DMS 273 treated with DMSO at 0.1 percent for 48 hours (cell line): ENCODE measurements at regions not wholly inside any gene's neighbourhood (a gene's known extent, or its start where the extent isn't known, plus 50 kb on each side); places are given as distances from the start of the nearest gene placed in this dataset.

ENCODE experiments used
- DNase-seq: peaks from one replicate; lab custom pipeline; 2025; lab: John Stamatoyannopoulos, UW

DNA sequence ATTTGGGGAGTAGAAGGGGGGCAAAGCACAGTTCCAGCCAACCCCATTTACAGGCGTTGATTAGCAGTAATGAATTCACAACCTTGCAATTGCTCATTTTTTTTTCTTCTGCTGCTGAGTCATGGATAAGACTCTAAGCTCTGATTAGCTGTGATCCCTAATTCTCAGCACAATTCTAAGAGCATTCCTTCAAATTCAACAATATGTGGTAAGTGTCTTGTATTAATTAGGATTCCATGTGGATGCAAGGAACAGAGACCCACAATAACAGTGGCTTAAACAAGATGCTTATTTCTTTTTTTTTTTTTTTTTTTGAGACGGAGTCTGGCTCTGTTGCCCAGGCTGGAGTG is 133.4 kb downstream of the PALM2AKAP2 start:
- DNase-seq, result no peak

GRCh38 chr9:109914280-109915027 is 134.5 kb downstream of the PALM2AKAP2 start:
- no peak for DNase-seq

DNA sequence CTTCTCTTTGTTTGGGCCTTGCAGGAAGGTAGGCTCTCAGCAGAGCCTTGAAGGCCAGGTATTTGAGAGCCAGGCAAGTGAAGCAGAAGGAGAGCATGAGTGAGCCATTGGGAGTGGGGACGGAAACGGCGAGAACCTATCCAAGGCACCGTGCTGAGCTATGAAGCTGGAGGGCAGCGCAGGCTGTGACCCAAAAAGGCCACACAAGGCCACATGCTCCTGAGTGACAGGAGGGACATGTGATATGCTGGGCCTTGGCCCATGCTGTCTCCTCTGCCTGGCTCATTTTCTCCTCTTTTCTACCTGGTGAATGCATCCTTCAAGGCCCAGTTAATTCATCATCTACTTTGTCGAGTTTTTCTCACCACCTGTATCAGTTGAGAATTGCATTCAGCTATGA is 136.3 kb downstream of the PALM2AKAP2 start:
- DNase-seq, result no peak

GRCh38 chr9:109918339-109919163 is 138.6 kb downstream of the PALM2AKAP2 start:
- DNase-seq, result no peak

GRCh38 chr9:109919736-109920408 is 139.9 kb downstream of the PALM2AKAP2 start:
- DNase-seq, result no peak

DNA sequence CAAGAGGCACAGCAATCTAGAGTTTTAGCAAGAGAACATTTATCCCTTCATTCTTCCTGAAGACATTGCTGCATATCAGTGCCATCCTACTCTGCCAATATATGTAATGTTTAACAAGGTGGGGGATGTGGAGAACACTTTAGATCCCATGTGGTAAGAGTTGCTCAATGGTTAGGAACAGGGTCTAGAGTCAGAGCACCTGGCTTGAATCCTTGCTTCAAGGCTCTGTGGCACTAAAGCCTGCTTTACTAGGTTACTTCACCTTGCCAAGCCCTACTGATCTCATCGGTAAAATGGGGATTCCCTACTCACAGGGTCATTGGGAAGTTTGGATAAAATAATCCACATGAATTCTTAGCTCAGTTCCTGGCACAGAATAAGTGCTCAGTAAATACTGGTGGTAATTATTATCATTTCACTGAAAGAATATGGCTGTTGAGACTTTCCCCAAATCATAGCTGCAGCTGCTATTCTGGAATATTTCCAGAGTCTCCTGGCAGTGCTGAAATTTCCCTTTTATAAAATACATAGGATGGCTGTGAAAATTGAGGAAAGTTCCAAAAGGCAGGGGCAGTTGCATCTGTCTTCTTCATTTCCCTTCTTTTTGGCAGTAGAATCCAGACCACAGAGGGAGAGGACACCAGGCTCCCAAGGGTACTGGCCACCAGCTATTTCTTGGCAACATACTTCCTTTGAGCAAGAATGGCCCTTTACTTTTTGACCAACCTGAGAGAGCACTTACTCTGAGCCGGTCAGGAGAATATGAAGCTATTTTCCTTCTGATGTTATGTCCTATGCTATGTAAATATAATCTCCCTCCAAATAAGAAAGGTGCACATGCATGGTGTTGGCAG is 142.8 kb downstream of the PALM2AKAP2 start:
- DNase-seq, result peak; percentile 61

GRCh38 chr9:109923471-109923760 is 143.4 kb downstream of the PALM2AKAP2 start:
- peak; percentile 80 for DNase-seq

DNA sequence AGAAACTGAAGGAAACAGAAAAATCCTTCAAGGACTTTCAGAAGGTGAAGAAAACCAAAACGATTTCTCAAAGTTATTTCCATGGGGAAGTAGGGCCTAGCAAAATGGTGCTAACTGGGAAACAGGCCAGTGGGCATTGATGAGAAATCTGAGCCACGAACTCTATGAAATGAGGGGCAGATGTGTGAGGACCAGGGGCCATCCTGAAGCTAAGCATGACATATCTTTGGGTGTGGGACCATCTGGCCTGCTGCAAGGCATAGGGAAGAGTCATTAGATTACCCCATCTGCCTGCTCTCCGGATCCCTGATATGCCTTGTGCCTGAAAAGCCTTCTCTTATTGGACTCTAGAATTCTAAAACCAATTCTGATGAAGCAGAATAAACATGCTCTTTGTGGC is 143.8 kb downstream of the PALM2AKAP2 start:
- peak; percentile 97 for DNase-seq

DNA sequence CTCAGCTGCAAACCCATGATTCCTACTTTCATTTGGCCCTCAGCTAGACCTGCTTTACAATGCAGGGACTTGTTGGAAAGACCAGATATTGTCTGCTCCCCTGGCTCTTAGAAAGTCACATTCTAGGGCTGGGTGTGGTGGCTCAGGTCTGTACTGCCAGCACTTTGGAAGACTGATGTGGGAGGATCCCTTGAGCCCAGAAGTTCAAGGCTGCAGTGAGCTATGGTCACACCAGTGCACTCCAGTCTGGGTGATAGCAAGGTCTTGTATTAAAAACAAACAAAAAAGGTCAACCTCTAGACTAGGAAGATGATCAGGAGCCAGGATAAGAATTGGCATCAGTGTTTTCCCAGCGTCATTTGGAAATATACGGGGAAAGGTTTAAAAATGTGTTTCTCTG is 145.8 kb downstream of the PALM2AKAP2 start:
- DNase-seq, result no peak

DNA sequence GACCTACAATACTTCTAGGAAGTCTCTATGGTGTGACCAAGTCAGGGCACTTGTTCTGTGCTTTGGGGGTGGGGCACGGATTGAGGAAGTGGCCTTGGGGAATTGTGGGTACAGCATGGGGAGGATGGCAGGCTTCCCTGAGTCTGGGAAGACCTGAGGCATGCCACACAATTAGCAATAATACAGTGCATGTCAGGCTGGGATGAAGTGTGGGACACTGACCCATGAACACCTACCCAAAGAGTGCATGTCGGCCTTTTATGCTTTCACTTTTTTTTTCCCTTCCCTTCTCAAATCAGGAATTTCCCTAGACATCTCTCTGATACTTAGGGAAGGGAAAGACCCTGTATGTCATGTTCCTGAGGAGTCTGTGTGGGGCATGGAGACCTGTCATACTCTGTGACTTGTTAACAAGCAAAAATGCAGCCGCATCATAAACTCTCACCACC is 146.4 kb downstream of the PALM2AKAP2 start:
- no peak for DNase-seq

DNA sequence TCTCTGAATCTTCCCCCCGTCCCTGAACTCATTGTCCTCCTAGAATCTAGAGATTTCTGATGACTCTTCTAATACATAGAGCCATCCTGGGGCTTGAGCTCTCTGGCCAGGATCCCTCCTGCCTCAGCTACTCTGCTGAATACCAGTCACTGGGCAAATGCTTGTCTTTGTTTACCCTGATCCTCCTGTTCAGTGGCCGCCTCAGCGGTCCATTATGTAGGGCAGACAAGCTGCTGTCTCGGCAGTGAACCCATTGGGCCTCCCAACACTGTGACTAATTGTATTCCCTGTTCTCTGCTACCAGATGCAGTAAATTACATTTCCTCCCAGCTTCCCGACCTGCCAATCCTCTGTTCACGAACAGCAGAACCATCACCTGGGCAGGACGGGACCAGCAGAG is 151.6 kb downstream of the PALM2AKAP2 start:
- DNase-seq, result no peak

- no peak for DNase-seq
Measured at GRCh38 chr9:109934136-109934856, 154.3 kb downstream of the PALM2AKAP2 start.

DNA sequence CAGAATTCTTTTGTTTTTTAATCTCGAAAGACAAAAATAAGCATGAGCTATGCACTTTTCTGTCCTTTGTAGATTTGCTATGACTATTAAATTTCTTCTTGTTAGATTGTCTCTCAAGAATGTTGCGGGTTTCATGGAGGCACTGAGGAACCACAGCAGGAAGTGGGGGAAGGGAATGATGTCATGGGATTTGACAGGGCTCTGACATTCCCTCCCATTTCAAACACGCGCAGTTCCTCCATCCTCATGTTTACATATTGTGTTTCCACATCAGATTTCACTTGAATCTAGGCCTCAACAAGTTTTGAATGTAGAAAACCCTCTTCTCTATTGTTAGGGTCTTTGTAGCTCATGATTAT is 154.8 kb downstream of the PALM2AKAP2 start:
- DNase-seq, result no peak

DNA sequence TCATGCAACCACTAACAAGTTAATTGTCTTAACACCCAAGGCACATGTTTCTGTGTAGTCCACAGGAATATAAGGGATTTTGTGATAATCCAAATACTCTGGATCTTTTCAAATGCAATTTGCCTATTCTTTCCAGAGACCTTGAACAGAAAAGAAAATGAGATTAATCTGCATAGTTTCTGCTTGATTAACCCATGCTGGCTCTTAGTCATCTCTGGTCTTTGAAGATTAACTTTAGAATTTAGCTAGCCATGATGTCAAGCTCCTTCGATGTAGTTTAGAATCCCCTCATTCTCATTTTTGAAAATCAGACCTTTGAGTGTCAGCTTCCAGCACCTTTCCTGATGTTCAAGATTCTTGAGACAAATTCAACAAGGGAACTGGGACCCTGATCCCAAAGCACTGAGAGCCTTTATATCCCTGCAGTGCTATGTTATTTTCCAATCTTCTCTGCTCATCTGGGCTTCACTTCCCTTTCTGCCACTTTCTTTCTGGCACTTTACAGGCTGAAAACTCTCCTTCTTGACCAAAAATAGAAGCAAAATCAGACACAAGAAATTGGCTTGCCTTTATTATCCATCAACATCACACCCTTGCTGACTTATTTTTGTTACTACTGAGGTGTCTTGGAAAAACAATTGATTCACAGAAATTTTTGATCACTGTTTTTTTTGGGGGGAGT is 155.5 kb downstream of the PALM2AKAP2 start:
- DNase-seq, result no peak

DNA sequence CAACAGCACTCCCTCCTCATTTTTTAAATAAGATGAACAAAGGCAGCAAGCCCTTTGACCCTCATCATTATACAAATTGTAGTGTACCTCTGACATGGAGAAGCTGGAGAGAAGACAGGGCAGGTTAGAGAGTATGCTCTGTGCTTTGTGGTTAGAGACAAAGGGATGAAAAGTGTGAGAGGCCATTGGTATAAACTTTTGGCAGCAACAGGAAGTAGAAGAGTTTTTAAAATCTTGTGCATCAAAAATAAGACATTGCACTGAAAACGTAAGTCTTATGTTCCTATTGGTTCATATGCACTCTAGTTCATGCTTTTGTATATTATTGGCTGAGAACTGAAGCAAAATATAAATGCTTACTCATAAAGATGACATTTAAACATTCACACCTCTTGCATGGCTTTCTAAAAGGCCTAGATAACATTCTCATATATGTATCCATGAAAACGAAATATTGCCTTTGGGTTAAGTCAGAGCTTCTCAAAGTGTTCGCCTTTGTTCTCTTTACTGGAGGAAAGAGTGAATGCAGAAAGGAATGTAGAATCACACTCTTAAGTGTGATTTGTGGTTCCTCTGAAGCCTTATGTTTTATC is 158.0 kb downstream of the PALM2AKAP2 start:
- DNase-seq, result no peak

DNA sequence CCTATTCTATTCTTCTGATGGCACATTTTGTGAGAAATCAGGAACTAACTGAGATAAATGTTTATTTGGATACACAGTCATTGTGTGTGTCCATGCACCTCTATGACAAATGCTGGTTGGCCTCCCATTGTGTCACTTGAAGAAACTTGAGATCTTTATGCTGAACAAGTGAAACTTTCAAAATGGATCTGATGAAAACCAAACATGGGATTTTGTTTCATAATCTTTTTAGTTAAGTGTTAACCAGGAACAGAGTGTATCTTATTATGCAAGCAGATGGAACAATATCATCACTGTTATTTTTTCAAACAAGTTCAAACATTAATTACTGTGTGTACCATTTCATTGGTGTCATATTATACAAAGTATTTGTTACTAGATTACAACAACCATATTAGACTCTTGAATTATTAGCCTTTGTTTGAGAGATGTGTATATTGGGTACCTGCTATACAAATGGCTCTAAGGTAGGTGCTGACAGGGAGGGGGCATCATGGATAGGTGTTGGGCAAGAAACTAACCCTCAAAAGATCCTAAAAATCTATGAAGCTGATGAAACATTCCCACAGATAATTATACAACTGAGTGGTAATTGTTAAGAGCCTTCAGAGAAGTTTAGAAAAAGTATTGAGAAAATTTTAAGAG is 159.8 kb downstream of the PALM2AKAP2 start:
- no peak for DNase-seq

DNA sequence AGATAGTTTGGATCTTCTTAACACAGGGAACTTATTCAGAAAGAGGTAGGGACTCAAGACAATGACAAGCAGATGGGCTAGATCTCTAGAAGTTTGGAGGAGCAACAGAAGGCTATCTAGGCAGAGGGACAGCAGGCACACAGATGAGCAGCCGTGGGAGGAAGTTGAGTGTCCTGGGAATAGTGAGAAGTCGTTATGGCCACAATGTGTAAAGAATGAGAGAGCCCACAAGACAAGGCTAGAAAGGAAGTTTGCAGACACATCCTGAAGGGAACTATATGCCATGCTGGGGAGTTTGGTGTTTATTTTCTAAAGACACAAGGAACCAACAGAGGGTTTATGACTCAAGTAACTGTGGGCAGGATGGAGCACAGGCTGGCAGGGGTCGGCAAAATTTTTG is 160.6 kb downstream of the PALM2AKAP2 start:
- DNase-seq, result no peak

DNA sequence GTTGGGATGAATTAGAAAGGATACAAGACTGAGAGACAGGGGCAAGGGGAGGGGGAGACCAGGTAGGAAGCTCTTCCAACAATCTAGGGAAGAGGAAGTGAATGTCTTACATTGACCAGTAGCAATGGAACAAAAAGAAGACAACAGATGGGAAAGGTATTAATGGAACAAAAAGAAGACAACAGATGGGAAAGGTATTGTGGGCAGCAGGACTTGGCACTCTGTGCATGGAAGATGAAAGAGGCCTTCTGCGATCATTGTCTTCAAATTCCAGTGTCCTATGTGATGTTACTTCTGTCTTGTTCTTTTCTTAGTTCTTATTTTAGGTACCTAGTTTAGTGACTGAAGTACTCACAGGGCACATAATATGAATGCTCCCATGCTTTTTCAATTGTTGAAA is 161.8 kb downstream of the PALM2AKAP2 start:
- no peak for DNase-seq

DNA sequence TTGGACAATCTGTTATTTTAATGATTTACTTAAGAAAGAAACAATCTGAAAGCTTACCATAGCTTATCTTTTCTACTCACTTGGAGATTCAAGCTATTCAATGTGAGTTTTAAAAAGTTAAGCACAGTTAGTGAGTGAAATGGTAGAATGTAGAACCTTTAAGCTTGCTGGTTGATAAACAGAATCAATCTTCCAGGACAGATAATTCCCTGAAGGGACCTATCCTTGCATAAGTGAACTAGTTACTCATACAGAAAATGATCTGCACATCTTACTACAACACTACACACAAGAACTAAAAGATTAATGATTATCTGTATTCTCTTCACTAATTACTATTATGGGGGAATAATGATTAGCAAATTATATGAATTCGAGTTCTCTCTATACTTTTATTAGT is 165.6 kb downstream of the PALM2AKAP2 start:
- no peak for DNase-seq

DNA sequence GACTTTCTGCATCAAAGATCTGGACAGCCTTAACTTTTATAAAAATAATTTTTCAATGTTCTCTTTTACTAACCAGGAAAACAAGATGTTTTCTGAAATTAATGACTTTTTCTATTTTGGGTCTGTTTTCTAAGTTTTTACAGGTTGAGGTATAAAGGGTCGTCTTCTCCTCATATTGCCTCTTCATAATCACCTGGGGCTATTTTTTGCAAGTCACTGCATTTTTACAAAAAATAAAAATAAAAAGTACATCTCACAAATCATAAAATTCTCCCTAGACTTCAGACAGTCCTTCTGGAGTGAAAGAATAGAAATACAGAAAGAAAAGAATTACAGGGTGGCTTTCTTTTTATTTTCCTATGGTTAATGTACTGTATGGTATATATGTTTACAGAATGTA is 168.5 kb downstream of the PALM2AKAP2 start:
- no peak for DNase-seq
